ENCODE measurements at regions not wholly inside any gene's neighbourhood (a gene's known extent, or its start where the extent isn't known, plus 50 kb on each side); places are given as distances from the start of the nearest gene placed in this dataset.
A peak's percentile ranks its signal among the peaks of the same experiment; 100 is the strongest.
"Not testable (repeated sequence)": the region's sequence is repeated elsewhere in the genome, so short reads cannot be mapped to it uniquely, and the experiment has no call there.

DNA sequence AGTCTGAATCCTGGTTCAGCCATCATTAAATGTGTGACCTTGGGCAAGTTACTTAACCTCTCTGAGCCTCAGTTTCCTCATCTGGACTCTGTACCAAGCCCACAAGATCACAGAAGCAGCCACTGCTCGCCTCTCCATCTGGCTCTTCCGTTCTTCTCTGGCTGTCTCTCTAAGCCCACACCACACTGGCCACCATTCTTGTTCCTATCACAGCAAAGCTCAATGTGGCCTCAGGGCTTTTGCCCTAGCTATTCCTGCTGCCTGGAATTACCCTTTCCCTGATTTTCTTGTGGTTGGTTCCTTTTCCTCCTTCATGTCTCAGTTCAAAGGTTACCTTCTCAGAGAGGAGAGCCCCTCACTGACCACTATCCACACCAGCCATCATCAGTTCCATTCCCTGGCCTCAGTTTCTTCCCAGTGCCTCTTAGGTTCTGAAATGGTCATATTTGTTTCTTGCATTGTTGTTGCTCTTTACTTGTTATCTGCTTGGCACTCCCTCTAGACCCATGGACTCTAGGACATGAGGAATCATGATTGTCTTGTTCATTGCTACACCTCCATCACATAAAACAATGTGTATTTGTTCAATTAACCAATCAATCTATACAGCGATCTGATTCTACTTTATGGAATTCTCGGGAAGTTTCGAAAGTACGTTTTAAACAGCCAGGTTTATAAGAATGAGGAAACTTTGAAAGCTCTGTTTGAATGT is 56.5 kb upstream of the PTPN1 start:
- peaks cover 2% of the 10 kb centered on the region; the same call in 1 of the 2 replicates for H3K36me3 Mint-ChIP-seq (ENCODE audit: low read depth)
- 0 out of 2 replicates have a peak, but pooled peaks cover 2% of the 10 kb centered on the region for H3K27me3 Mint-ChIP-seq (ENCODE audit: insufficient read depth)
- DNase-seq: no peak
- H3K4me3 Mint-ChIP-seq: no peak overlapping the region
- TF ChIP-seq CTCF (IDR thresholded peaks at IDR 0.05): no peak
- no peak overlapping the region for H3K27ac Mint-ChIP-seq
- H3K9me3 Mint-ChIP-seq: no peaks in the 10 kb centered on the region; the same call in 1 of the 2 replicates
- H3K4me1 Mint-ChIP-seq (ENCODE audit: low read depth): peaks cover 33% of the 10 kb centered on the region

DNA sequence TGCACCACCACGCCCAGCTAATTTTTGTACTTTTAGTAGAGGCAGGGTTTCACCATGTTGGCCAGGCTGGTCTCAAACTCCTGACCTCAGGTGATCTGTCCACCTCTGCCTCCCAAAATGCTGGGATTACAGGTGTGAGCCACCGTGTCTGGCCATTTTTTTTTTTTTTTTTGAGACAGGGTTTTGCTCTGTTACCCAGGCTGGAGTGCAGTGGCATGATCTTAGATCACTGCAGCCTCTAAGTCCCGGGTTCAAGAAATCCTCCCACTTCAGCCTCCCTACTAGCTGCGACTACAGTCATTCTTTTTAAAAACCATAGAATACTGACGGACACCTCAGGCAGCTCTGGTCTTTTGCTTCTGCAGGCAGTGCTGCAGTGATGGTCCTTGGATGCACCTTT is 54.9 kb upstream of the PTPN1 start:
- peaks cover 18% of the 10 kb centered on the region for H3K4me1 Mint-ChIP-seq (ENCODE audit: low read depth)
- H3K9me3 Mint-ChIP-seq; H3K27me3 Mint-ChIP-seq (ENCODE audit: insufficient read depth); H3K27ac Mint-ChIP-seq; H3K36me3 Mint-ChIP-seq (ENCODE audit: low read depth); DNase-seq; H3K4me3 Mint-ChIP-seq: not testable (repeated sequence)

GRCh38 chr20:50455656-50456451 is 54.3 kb upstream of the PTPN1 start:
- Mint-ChIP-seq H3K4me3 (no peak overlapping the region), H3K27me3 (ENCODE audit: insufficient read depth) (peaks cover 3% of the 10 kb centered on the region; the same call in 1 of the 2 replicates), H3K4me1 (ENCODE audit: low read depth) (peaks cover 18% of the 10 kb centered on the region), H3K9me3 (no peaks in the 10 kb centered on the region), H3K27ac (no peak overlapping the region), H3K36me3 (ENCODE audit: low read depth) (no peaks in the 10 kb centered on the region)
- no peak for DNase-seq
- no peak for TF ChIP-seq CTCF (IDR thresholded peaks at IDR 0.05)

- Mint-ChIP-seq H3K9me3 (no peaks in the 10 kb centered on the region), H3K36me3 (ENCODE audit: low read depth) (no peaks in the 10 kb centered on the region), H3K27ac (no peak overlapping the region), H3K27me3 (ENCODE audit: insufficient read depth) (peaks cover 5% of the 10 kb centered on the region; the same call in 1 of the 2 replicates), H3K4me3 (no peak overlapping the region), H3K4me1 (ENCODE audit: low read depth) (peaks cover 12% of the 10 kb centered on the region)
- no peak for DNase-seq
- TF ChIP-seq CTCF (IDR thresholded peaks at IDR 0.05): peak; percentile 48
Measured at GRCh38 chr20:50456452-50457324, 53.5 kb upstream of the PTPN1 start.

- TF ChIP-seq CTCF (IDR thresholded peaks at IDR 0.05): no peak
- Mint-ChIP-seq H3K36me3 (ENCODE audit: low read depth) (no peaks in the 10 kb centered on the region), H3K27ac (no peak overlapping the region), H3K4me1 (ENCODE audit: low read depth) (peaks cover 14% of the 10 kb centered on the region), H3K4me3 (no peak overlapping the region), H3K27me3 (ENCODE audit: insufficient read depth) (peaks cover 5% of the 10 kb centered on the region; the same call in 1 of the 2 replicates), H3K9me3 (no peaks in the 10 kb centered on the region)
- no peak for DNase-seq
Measured at GRCh38 chr20:50459124-50459918, 50.9 kb upstream of the PTPN1 start.

Data from HFFc6 (cell line).